GM18867 (cell line): ENCODE measurements at regions not wholly inside any gene's neighbourhood (a gene's known extent, or its start where the extent isn't known, plus 50 kb on each side); places are given as distances from the start of the nearest gene placed in this dataset.
"Not testable (repeated sequence)": the region's sequence is repeated elsewhere in the genome, so short reads cannot be mapped to it uniquely, and the experiment has no call there.

Source experiments
- ATAC-seq: cut with Tn5 transposase; IDR thresholded peaks from one replicate; pipeline ENCODE4 v1.9.1; 2021; ENCODE audit warnings: mild to moderate bottlenecking, moderate library complexity; ENCODE audit not compliant: unreplicated experiment

- ATAC-seq: no peak
Observed at GRCh38 chr4:66955784-66956183, 589.5 kb downstream of the CENPC start.

- ATAC-seq: no peak
Observed at GRCh38 chr4:66949419-66949818, 595.9 kb downstream of the CENPC start.

GRCh38 chr4:66946761-66947160 lies 598.5 kb downstream of the CENPC start:
- ATAC-seq: no peak

- ATAC-seq: no peak
Observed at GRCh38 chr4:66943112-66943511, 602.2 kb downstream of the CENPC start.

GRCh38 chr4:66931981-66932380 lies 613.3 kb downstream of the CENPC start:
- ATAC-seq: not testable (repeated sequence)

- no peak for ATAC-seq
Observed at GRCh38 chr4:66930206-66930605, 615.1 kb downstream of the CENPC start.

- ATAC-seq: no peak
Observed at GRCh38 chr4:66929748-66930147, 615.6 kb downstream of the CENPC start.

- not testable (repeated sequence) for ATAC-seq
Observed at GRCh38 chr4:66928881-66929280, 616.4 kb downstream of the CENPC start.

- no peak for ATAC-seq
Observed at GRCh38 chr4:66927937-66928336, 617.4 kb downstream of the CENPC start.

- no peak for ATAC-seq
Observed at GRCh38 chr4:66926687-66927086, 618.6 kb downstream of the CENPC start.

GRCh38 chr4:66923081-66923865 lies 622.0 kb downstream of the CENPC start:
- no peak for ATAC-seq

- no peak for ATAC-seq
Observed at GRCh38 chr4:66921433-66921832, 623.9 kb downstream of the CENPC start.

- no peak for ATAC-seq
Observed at GRCh38 chr4:66920514-66920913, 624.8 kb downstream of the CENPC start.

GRCh38 chr4:66911880-66912279 lies 633.4 kb downstream of the CENPC start:
- ATAC-seq: no peak

GRCh38 chr4:66906314-66906713 lies 639.0 kb downstream of the CENPC start:
- ATAC-seq: no peak

GRCh38 chr4:66899422-66900065 lies 645.8 kb downstream of the CENPC start:
- ATAC-seq: no peak

GRCh38 chr4:66893807-66894206 lies 651.5 kb downstream of the CENPC start:
- no peak for ATAC-seq

GRCh38 chr4:66887061-66887460 lies 658.2 kb downstream of the CENPC start:
- no peak for ATAC-seq

GRCh38 chr4:66885501-66886165 lies 659.7 kb downstream of the CENPC start:
- ATAC-seq: no peak

GRCh38 chr4:66876946-66877345 lies 668.4 kb downstream of the CENPC start:
- no peak for ATAC-seq

GRCh38 chr4:66872661-66873060 lies 672.6 kb downstream of the CENPC start:
- ATAC-seq: no peak

- no peak for ATAC-seq
Observed at GRCh38 chr4:66863481-66863880, 681.8 kb downstream of the CENPC start.
